ENCODE measurements at regions not wholly inside any gene's neighbourhood (a gene's known extent, or its start where the extent isn't known, plus 50 kb on each side); places are given as distances from the start of the nearest gene placed in this dataset.

GRCh38 chr12:126108247-126108646 is 1043.0 kb downstream of the AACS start:
- TF ChIP-seq RAD21 (IDR thresholded peaks at IDR 0.05 in 1 of 2, conservative IDR thresholded peaks at IDR 0.05 in 1 of 2; ENCODE audit: low read depth in 2 of 2, low read length in 2 of 2) (no peak), CTCF (IDR thresholded peaks at IDR 0.05; ENCODE audit: control extremely low read depth in 1 of 3, insufficient read depth in 1 of 3, low read depth in 1 of 3, low read length in 3 of 3) (no peak), CHD2 (IDR thresholded peaks at IDR 0.05; ENCODE audit: low read length) (no peak), POLR2AphosphoS5 (IDR thresholded peaks at IDR 0.05; ENCODE audit: low read depth, low read length) (no peak), POLR2A (IDR thresholded peaks at IDR 0.05; ENCODE audit: control extremely low read depth in 1 of 2, low read depth in 2 of 2, low read length in 2 of 2) (no peak)
